A673 (cell line): ENCODE measurements at regions not wholly inside any gene's neighbourhood (a gene's known extent, or its start where the extent isn't known, plus 50 kb on each side); places are given as distances from the start of the nearest gene placed in this dataset.
A peak's percentile ranks its signal among the peaks of the same experiment; 100 is the strongest.

Experiments used
- BruUV-seq: library from RNA; stranded (reverse); fragments of 400-500 nt; replicated peaks from 2 replicates; lab custom pipeline; 2021; lab: Mats Ljungman, UMichigan
- CTCF ChIA-PET: fragments of 300-600 bp; sonication (Branson Sonifier 250); formaldehyde crosslinking; loops from one replicate; lab custom pipeline; 2022; ENCODE audit warnings: antibody characterized with exemption; lab: Charles Lee
- POLR2A ChIA-PET: fragments of 300-600 bp; sonication (Branson Sonifier 250); formaldehyde crosslinking; loops from one replicate; lab custom pipeline; 2022; ENCODE audit warnings: antibody characterized with exemption; ENCODE audit not compliant: low non-redundant PET; lab: Charles Lee
- DNase-seq: peaks from one replicate; pipeline ENCODE4 v3.0.0-alpha.2; 2015; ENCODE audit warnings: low spot score
- H3K27ac ChIP-seq: fragments of 200-600 bp; sonication (generic); 2 replicates; pipeline ENCODE4 v1.5.1; 2016; ENCODE audit warnings: mixed run types, low read depth, mild to moderate bottlenecking, mixed read lengths, antibody characterized with exemption, low read length; ENCODE audit not compliant: poor library complexity, severe bottlenecking
- H3K27me3 ChIP-seq: fragments of 200-600 bp; sonication (generic); replicated peaks from 2 replicates; pipeline ENCODE4 v1.6.1; 2017; ENCODE audit warnings: mixed run types, low read depth, mild to moderate bottlenecking, mixed read lengths, antibody characterized with exemption, low read length; ENCODE audit not compliant: insufficient read depth, poor library complexity
- H3K36me3 ChIP-seq: fragments of 200-600 bp; sonication (generic); 2 replicates; pipeline ENCODE4 v1.6.1; 2016; ENCODE audit warnings: mixed run types, mild to moderate bottlenecking, mixed read lengths, antibody characterized with exemption, low read length; ENCODE audit not compliant: insufficient read depth, poor library complexity, severe bottlenecking
- H3K4me1 ChIP-seq: fragments of 200-600 bp; sonication (generic); 2 replicates; pipeline ENCODE4 v1.6.1; 2017; ENCODE audit warnings: mixed run types, mild to moderate bottlenecking, mixed read lengths, antibody characterized with exemption, low read length; ENCODE audit not compliant: insufficient read depth, poor library complexity, severe bottlenecking
- H3K4me3 ChIP-seq: fragments of 200-600 bp; sonication (generic); 2 replicates; pipeline ENCODE4 v1.5.1; 2016; ENCODE audit warnings: low read depth, mixed run types, mild to moderate bottlenecking, mixed read lengths, low read length; ENCODE audit not compliant: poor library complexity, severe bottlenecking
- H3K9me3 ChIP-seq: fragments of 200-600 bp; sonication (generic); 2 replicates; pipeline ENCODE4 v1.6.1; 2016; ENCODE audit warnings: mixed run types, low read depth, mild to moderate bottlenecking, mixed read lengths, antibody characterized with exemption, low read length; ENCODE audit not compliant: poor library complexity, severe bottlenecking
- EZH2 ChIP-seq: fragments of 200-600 bp; sonication (generic); IDR thresholded peaks from 2 replicates; pipeline ENCODE4 v1.6.1; 2017; ENCODE audit warnings: borderline replicate concordance, low read depth, mild to moderate bottlenecking, mixed read lengths, antibody characterized with exemption, low read length; ENCODE audit not compliant: poor library complexity, severe bottlenecking
- intact Hi-C: fragments of 100-400 bp; cut with micrococcal nuclease; formaldehyde crosslinking; loops from one replicate; pipeline ENCODE4 v1.10.0; 2022; ENCODE audit not compliant: unreplicated experiment
- TF ChIP-seq, protein P1 (sequence below): fragments of 300-800, 200-600 bp; sonication (generic); conservative IDR thresholded peaks from 2 replicates; pipeline ENCODE4 v1.5.1; 2017; ENCODE audit warnings: low read depth, mild to moderate bottlenecking, antibody characterized with exemption, low read length, moderate library complexity, mixed read lengths

- Histone ChIP-seq H3K36me3 (no peaks in the 10 kb centered on the region), H3K4me1 (no peaks in the 10 kb centered on the region), H3K27me3 (no peaks in the 10 kb centered on the region), H3K4me3 (no peak overlapping the region), H3K27ac (no peak overlapping the region), H3K9me3 (no peaks in the 10 kb centered on the region)
- intact Hi-C loops, result no loop called here
- no TSS peak for BruUV-seq
- POLR2A ChIA-PET, result no interaction called here
- TF ChIP-seq, protein P1, sequence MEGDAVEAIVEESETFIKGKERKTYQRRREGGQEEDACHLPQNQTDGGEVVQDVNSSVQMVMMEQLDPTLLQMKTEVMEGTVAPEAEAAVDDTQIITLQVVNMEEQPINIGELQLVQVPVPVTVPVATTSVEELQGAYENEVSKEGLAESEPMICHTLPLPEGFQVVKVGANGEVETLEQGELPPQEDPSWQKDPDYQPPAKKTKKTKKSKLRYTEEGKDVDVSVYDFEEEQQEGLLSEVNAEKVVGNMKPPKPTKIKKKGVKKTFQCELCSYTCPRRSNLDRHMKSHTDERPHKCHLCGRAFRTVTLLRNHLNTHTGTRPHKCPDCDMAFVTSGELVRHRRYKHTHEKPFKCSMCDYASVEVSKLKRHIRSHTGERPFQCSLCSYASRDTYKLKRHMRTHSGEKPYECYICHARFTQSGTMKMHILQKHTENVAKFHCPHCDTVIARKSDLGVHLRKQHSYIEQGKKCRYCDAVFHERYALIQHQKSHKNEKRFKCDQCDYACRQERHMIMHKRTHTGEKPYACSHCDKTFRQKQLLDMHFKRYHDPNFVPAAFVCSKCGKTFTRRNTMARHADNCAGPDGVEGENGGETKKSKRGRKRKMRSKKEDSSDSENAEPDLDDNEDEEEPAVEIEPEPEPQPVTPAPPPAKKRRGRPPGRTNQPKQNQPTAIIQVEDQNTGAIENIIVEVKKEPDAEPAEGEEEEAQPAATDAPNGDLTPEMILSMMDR, result no peak
- no peak for TF ChIP-seq EZH2
- CTCF ChIA-PET, result no interaction called here
- no peak for DNase-seq
These were observed 441.4 kb upstream of the ZNF507 start for GRCh38 chr19:31903979-31904378.

GRCh38 chr19:31906111-31906871 lies 439.1 kb upstream of the ZNF507 start:
- Histone ChIP-seq H3K27ac (no peak overlapping the region), H3K36me3 (no peaks in the 10 kb centered on the region), H3K9me3 (no peaks in the 10 kb centered on the region), H3K27me3 (no peaks in the 10 kb centered on the region), H3K4me1 (no peaks in the 10 kb centered on the region), H3K4me3 (no peak overlapping the region)
- TF ChIP-seq, protein P1, result no peak
- TF ChIP-seq EZH2, result no peak
- POLR2A ChIA-PET, result no interaction called here
- intact Hi-C loops, result no loop called here
- DNase-seq, result peak; percentile 11
- no TSS peak for BruUV-seq
- CTCF ChIA-PET, result no interaction called here

DNA sequence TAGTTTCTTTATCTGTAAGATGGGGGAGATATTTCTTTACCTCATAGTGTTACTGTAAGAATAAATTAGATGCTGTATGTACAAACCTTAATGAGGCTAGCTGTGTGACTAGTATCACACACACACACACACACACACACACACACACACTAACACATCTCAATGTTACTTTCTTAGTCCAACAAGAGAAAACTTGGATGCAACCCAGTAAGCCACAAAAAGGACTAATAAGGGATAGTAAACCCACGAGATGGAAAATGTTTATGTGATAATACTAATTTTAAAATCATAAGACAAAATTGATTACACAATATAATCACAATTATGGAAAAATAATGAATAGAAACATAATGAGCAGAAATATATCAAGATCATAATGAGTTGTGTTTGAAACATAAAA lies 437.7 kb upstream of the ZNF507 start:
- BruUV-seq, result no TSS peak
- H3K27me3 ChIP-seq, result no peaks in the 10 kb centered on the region
- CTCF ChIA-PET, result no interaction called here
- no peak overlapping the region for H3K27ac ChIP-seq
- no peaks in the 10 kb centered on the region for H3K36me3 ChIP-seq
- intact Hi-C loops, result no loop called here
- no peak for DNase-seq
- no peaks in the 10 kb centered on the region for H3K4me1 ChIP-seq
- no peaks in the 10 kb centered on the region for H3K9me3 ChIP-seq
- POLR2A ChIA-PET, result no interaction called here
- no peak overlapping the region for H3K4me3 ChIP-seq
- TF ChIP-seq EZH2, result no peak
- TF ChIP-seq, protein P1, result no peak
